ENCODE measurements at regions not wholly inside any gene's neighbourhood (a gene's known extent, or its start where the extent isn't known, plus 50 kb on each side); places are given as distances from the start of the nearest gene placed in this dataset.

DNA sequence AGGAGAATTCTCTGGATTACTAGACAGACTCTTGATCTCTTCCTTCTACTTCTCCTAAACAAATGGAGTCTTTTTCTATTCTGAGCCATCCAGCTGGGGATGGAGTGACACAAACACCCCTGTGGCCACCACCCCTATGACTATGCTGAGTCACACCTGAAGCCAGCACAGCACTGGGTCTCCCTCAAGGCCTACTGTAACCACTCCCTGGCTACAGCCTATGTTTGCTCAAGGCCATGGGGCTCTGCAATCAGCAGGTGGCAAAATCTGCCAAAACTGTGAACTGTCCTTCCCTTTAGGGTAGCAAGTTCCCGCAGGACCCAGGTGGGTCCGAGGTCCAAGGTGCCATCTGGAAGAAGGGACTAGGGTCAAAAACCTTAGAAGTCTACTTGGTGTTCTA, 132.3 kb downstream of the TINAG start:
- peak; percentile 6 for DNase-seq (ENCODE audit: low read depth)

DNA sequence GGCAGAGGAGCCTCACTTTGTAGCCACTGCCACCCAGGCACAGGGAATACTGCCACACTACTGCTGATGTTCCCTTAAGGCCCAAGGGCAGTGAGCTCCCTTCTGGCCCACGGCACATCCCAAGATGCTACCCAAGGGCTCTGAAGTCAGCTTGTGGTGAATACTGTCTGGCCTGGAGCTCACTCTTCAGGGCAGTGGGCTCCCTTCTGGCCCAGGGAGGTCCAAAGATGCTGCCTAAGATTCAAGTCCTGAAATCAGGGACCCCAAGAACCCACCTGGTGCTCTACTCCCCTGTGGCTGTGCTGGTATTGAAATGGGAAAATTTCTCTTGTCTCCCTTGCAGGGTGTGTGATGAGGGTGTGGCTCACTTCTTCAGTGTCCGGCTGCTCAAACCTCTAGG, 132.8 kb downstream of the TINAG start:
- DNase-seq (ENCODE audit: low read depth): no peak

DNA sequence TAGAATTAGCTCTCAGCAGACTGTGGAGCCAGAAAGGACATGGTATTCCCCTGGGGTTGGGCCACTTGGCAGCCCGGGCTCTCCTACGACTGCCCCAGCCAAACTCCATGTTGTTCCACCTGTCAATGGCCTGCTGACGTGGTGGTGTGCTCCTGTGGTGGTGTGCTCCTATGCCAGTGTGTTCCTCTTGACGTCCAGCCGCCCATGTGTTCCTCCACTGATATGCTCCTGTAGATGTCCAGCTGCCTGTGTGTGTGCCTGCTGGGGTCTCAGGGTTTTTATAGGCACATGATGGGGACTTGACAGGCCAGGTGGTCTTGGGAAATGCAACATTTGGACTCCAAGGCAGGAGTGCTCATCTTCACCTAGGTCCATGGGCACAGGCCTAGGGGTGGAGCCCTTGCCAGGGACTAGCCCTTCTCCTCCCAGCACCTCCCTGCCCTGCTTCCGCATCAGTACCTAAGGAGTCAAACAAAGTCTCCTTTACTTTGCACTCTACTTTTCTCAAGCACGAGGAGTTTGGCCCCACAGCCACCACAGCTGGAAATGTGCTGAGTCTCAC, 133.5 kb downstream of the TINAG start:
- no peak for DNase-seq (ENCODE audit: low read depth)

DNA sequence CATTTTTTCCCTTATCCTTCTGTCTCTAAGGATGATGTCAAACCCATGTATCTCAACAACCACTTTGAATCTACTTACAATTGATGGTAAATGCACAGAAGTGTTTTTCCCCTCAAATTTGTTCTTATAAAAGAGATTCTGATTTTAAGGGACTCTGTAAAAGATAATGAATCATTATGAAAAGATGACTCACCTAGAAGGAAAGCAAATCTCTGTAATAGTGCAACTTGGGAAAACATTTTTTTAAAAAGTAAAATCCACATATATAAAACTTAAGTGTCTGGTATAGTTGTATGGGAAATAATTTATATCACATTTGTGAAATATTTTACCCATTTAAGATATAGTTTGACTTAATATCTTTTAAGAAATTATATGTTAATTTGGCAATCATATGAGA, 137.0 kb downstream of the TINAG start:
- no peak for DNase-seq (ENCODE audit: low read depth)

DNA sequence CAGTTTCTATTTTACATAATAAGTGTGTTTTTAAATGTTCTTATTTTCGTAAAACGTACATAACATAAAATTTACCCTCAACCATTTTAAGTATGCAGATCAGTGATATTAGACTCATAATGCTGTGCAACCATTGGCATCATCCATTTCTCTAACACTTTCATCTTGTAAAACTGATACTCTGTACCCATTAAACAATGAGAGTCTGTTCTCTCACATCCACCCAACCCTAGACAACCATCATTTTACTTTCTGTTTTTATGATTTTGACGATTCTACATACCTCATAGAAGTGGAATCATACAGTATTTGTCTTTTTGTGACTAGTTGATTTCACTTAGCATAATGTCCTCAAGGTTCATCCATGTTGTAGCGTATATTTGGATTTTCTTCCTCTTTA, 140.4 kb downstream of the TINAG start:
- no peak for DNase-seq (ENCODE audit: low read depth)

DNA sequence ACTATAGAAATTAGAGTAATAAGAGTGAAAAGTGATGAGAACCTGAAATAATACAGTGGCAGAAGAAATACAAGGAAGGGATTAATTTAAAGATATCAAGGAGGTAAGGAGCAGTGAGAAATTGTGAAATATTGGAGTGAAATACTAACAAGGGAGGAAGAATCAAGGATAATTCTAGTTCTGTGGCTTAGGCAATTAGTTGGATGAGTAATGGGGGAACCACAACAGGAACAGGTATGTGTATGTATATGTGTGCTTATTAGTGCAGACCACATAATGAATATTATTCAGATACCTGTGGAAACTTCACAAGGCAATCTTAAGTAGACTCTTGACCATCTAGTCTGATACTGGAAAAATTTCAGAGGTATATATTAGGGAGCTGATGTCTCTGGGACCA, 143.3 kb downstream of the TINAG start:
- no peak for DNase-seq (ENCODE audit: low read depth)

DNA sequence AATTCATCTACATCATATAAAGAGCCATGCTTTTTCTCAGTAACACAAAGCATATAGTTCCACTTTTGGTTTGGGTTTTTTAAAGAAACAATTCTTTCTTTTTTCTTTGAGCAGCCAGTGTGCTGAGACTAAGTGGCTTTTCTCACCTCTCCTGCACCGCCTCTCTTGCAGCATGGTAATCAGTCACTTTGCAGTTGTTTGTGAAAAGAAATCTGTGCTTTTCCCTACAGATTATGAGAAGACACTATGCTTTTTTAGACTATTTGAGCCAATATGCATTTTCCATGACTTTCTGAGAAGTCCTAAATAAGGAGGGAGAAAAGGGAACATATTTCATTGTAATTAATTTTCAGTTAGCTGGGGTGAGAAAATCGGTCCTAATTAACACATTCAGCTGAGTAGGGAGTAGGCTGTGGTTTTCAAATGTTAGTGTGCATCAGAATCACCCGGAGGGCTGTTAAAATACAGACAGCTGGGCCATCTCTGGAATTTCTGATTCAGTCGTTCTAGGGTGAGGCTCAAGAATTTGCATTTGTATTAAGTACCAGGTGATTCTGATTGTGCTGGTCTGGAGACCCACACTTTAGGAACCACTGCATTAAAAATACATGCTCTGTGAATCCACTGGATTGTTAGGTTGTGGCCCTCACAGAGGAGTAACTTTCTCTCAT, 155.2 kb downstream of the TINAG start:
- DNase-seq (ENCODE audit: low read depth): peak; percentile 37

DNA sequence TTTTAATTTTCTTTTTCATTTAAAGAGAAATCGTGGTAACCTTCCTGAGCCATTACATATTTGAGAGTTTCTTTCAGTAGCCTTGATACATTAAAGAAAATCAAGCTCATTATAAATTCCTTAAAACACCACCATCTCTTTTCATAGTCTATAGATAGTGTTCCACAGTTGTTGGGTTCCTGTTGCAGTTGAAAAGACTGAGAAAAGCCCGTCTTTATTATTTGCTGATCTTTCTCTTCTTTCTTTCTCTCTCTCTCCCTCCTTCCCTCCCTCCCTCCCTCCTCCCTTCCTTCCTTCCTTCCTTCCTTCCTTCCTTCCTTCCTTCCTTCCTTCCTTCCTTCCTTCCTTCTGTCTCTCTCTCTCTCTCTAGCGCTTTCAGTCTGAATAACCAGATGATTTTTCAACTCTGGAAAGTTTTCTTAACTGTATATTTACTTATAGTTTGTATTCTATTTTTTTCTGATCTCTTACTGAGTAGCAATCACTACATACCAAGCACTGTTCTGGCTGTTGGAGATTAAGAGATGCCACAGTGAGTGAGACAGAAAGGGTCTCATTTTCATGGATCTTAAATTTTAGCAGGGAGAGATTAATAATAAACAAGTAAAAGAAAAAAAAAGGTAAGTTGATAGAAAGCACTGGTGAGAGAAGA, 157.5 kb downstream of the TINAG start:
- DNase-seq (ENCODE audit: low read depth): no peak

DNA sequence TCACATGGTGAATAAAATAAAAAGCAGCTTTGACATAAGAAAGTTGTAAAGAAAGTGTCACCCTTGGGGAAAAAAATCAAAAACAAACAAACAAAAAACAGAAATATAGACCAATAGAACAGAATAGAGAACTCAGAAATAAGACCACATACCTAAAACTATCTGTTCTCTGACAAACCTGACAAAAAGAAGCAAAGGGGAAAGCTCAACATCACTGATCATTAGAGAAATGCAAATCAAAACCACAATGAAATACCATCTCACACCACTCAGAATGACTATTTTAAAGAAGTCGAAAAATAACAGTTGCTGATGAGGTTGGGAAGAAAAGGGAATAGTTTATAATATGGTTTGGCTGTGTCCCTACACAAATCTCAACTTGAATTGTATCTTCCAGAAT, 159.1 kb downstream of the TINAG start:
- no peak for DNase-seq (ENCODE audit: low read depth)

DNA sequence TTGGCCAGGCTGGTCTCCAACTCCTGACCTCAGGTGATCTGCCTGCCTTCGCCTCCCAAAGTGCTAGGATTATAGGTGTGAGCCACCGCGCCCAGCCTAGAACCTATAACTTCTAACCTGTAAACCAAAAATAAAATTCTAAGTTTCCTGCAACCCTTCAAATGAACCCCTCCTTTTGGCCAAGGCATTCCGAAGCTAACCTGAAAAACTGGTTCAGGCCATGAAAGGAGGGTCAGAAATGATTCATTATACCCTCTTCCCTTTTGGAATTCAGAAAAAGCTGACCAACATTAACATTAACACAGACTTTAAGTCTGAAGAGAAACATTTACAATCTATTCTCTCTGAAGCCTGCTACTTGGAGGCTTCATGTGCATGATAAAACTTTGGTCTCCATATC, 165.1 kb downstream of the TINAG start:
- DNase-seq (ENCODE audit: low read depth): no peak

DNA sequence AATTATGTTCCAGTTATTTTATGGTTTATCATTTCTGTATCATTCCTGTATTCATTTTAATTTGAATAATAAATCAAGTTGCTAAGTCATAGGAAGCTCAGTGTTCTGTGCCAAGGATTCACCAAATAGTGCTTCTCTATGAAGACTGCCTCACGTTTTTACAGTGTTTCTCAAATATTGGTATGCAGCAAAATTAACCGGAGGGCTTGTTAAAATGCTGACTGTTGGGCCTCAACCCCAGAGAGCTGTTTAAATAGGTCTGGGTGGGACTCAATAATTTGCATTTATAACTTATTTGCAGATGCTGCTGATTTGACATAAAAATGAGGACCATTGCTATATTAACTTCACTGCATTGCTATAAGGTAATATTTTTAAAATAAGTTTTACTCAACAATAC, 166.7 kb downstream of the TINAG start:
- DNase-seq (ENCODE audit: low read depth): no peak

DNA sequence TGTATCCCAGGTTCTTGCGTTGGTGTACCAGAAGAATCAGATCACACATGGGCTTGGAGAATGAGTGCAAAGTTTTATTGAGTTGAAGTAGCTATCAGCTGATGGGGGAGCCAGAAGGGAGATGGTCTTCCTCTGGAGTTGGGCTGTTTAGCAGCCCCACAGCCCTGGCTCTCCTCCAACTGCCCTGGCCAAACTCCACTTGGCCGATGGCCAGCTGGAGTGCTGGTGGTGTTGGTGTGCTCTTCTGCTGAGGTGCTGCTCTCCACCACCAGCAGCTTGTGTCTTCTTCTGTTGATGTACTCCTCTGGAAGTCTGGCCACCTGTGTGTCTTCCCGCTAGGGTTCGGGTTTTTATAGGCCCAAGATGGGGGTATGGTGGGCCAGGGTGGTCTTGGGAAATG, 172.8 kb downstream of the TINAG start:
- DNase-seq (ENCODE audit: low read depth): no peak

DNA sequence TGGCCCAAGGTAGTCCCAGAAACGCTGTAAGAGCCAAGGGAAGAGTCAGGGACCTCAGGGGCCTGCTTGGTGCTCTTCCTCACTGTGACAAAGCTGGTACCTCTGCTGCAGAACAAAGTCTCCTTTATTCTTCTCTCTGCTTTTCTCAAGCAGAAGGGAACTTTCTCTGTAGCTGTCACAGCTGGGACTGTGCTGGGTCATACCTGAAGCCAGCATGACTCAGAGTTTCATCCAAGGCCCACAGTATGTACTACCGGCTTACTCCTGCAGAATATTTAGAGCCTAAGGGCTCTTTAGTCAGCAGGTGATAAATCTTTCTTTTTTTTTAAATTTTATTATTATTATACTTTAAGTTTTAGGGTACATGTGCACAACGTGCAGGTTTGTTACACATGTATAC, 183.2 kb downstream of the TINAG start:
- no peak for DNase-seq (ENCODE audit: low read depth)

DNA sequence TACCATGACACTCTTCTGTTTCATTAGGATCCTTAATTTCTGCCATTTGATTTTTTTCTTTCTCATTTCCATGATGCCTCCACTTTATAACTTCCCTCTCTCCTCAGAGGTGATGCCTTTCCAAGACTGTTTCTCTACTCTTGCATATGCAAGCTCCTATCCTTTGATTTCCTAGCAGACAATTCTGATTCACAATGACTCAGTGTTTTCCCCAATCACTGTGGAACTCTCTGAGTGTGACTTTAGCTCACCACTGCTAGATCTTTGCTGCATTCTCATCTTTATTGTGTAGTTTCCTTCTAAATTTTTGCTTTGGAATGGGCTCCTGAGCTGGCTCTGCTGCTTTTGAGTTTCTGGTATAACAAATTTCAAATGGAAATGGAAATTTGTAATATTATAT, 184.9 kb downstream of the TINAG start:
- peak; percentile 45 for DNase-seq (ENCODE audit: low read depth)

DNA sequence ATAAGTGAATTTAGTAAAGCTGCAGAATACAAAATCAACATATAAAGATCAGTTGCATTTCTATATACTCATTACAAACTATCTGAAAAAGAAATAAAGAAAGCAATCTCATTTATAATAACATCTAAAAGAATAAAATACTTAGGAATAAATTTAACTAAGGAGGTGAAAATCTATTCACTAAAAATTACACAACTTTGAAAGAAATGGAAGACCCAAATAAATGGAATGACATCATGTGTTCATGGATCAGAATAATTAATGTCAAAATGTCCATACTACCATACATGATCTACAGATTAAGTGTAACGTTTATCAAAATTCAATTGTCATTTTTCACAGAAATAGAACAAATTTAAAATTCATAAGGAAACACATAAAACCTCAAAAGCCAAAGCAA, 194.9 kb downstream of the TINAG start:
- no peak for DNase-seq (ENCODE audit: low read depth)

DNA sequence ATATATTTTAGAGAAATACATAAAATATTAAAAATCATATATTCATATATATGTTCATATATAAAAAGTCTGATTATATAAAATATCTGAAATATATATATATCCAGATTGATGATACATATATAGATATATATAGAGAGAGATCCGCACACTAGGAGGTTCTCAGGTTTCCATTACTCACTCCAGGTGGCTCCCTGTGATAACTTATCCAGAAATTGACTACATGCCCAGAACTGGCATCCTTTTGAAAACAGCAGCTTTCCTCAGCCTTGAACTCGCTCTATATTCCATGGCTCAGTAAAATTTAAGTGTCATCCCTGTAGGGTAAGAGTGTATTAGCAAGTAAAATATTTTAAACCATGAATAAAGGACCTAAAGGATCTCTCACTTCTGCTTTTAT, 206.8 kb downstream of the TINAG start:
- no peak for DNase-seq (ENCODE audit: low read depth)

DNA sequence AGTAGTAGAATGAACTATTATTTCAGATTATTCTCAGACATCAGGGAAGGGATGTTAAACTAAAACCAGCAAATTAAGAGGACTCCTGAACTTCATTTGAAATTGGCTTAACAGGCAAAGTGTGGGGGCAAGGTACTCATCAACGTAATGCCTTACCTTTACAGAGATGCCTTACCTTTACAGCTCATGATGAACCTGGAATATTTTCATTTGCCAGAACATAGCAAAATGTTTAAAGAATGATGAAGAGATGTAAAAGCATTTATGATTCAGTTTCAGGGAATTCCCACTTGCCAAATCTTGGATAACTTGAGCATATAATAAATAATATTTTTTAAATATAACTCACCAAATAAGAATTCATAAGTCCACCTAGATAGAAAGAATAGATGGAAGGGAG, 207.5 kb downstream of the TINAG start:
- DNase-seq (ENCODE audit: low read depth): no peak

DNA sequence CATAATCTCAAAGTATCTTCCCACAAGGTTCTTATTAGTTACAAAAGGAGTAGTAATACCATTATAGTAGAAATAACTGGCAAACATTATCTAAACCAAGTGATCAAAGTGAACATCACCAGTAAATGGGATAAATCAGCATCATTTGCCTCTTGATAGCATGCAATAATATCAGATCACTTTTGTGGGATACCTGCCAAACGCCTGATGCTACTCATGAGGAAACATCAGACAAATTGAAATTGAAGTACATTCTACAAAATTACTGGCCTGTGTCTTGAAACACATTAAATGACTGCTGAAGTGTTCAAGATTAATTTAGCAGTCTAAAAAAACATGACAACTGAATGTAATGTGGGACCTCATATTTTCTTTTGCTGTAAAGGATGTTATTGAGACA, 208.1 kb downstream of the TINAG start:
- no peak for DNase-seq (ENCODE audit: low read depth)

DNA sequence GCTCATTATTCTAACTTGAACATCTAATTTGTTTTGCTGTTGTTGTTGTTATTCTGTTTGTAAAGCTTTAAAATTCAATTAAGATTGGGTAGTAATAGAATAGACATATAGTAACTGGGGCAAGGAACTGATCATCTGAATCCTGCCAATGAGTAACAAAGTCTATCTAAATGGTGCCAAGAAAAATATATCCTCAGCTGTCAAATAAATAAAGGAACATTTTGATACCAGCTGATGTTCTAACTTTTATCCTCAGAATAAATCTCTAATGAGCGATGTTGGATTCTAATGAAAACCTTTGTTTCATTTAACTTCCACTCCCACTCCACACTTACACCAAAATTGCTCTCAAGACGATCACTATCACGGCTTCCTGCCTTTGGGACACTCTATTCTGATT, 210.9 kb downstream of the TINAG start:
- no peak for DNase-seq (ENCODE audit: low read depth)

DNA sequence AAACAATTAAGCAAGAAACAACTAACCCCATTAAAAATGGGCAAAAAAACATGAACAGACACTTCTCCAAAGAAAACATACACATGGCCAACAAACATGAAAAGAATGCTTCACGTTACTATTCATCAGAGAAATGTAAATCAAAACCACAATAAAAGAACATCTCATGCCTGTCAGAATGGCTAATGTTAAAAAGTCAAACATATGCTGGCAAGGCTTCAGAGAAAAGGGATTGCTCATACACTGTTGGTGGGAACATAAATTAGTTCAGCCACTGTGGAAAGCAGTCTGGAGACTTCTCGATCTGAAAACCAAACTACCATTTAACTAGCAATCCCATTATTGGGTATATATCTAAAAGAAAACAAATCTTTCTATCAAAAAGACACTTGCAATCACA, 217.5 kb downstream of the TINAG start:
- DNase-seq (ENCODE audit: low read depth): peak; percentile 2

DNA sequence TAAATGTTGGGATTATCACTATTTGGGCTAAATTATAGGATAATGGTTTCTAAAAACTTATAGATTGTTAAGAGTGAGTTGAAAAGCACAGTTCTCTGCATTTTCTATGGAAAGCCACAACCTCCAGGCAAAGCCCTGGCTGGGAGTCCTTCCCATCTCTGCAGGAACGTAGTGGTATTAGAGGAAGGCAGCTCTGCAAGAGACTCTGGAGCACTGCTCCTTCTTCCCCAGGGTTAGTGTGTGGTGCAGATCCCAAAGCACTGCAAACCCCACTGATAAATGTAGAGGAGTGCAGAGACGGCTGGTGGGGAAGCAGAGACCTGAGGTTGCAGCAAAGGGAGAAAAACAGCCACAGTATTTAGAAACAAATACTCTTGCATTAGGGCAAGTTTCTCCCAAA, 225.3 kb downstream of the TINAG start:
- DNase-seq (ENCODE audit: low read depth): no peak

DNA sequence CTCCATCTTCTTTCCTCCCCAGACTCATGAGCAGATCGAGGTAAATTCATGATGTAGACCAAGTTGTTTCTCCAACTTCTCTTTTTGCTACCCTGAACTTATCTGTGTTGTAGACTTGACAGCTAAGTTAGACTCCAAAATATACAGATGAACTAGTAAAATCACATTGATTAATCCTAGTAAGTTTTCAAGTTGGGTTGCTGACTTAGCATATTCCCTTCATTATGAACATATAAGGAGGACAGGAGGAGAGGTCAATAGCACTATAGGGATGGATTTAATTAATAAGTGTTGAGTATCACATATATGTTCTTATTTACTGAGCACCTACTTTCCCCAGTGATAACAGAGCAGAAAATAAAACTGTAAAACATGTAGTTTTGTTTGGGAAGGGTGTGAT, 227.3 kb downstream of the TINAG start:
- no peak for DNase-seq (ENCODE audit: low read depth)

DNA sequence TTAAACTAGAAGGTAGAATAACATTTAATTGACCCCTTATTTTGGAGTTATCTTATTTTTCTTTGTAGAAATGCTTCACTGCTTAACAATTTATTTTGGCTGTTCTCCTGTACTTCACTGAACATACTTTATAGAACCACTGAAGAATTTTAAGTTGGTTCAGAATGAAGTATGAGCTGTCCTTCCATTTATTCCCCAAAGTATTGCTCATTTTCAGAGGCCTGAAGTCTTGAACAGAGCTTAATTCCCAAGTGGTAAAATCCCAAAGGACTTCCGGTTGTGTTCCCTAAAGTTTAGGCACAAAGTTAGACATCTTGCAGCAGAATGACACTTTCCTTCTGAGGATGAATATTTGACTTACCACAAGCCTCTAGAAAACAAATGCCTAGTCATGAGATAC, 233.3 kb downstream of the TINAG start:
- no peak for DNase-seq (ENCODE audit: low read depth)
